CD4-positive, alpha-beta T cell treated with Interleukin-1 beta for 1 hour (primary cell): ENCODE measurements at regions not wholly inside any gene's neighbourhood (a gene's known extent, or its start where the extent isn't known, plus 50 kb on each side); places are given as distances from the start of the nearest gene placed in this dataset.
"Not testable (repeated sequence)": the region's sequence is repeated elsewhere in the genome, so short reads cannot be mapped to it uniquely, and the experiment has no call there.

ENCODE experiments used
- DNase-seq, 2 donors: peaks; one replicate each; pipeline ENCODE4 v3.0.0-alpha.2; 2020 to 2022

GRCh38 chr6:92495242-92495641, 924.1 kb downstream of the EPHA7 start:
- no peak for DNase-seq

GRCh38 chr6:92485487-92485886, 933.9 kb downstream of the EPHA7 start:
- DNase-seq = no peak

DNA sequence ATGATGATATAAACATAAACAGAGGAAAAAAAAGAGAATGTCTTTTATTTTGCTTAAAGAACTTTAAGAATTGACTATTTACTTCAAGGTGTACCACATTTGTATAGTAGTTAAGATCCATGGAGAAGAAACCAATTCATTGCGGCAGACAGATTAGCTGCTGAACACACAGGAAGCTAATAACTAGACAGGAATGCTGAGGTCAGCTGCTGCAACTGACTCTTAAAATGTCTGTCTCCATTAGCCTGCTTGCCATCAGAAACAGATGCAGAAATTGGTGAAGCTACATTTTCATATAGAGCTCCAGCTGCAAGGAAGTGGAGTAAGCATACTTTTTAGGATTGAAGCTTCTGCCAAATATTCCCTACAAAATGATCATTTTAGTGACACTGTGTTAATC, 939.5 kb downstream of the EPHA7 start:
- no peak for DNase-seq

GRCh38 chr6:92473056-92473455, 946.3 kb downstream of the EPHA7 start:
- no peak for DNase-seq

GRCh38 chr6:92469186-92469828, 950.1 kb downstream of the EPHA7 start:
- DNase-seq = no peak

GRCh38 chr6:92468066-92468465, 951.3 kb downstream of the EPHA7 start:
- no peak for DNase-seq

DNA sequence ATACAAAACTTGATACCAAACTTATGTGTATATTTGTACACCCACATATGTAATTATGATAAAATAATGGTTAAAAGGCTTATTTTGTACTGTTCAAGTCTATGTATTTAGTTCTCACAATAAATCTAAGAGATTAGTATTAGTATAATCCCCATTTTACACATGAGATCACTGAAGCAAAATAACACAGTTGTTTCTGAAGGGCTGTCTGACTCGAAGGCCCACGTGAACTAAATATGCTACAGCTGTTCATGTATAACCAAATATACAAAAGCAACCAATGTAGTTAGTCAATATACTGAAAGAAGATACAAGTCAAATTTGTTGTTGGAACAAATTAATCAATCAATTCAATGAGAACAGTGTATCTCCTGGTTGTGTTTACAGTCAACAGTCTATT, 959.2 kb downstream of the EPHA7 start:
- DNase-seq = no peak

- no peak for DNase-seq
Observed at GRCh38 chr6:92459606-92460005, 959.8 kb downstream of the EPHA7 start.

DNA sequence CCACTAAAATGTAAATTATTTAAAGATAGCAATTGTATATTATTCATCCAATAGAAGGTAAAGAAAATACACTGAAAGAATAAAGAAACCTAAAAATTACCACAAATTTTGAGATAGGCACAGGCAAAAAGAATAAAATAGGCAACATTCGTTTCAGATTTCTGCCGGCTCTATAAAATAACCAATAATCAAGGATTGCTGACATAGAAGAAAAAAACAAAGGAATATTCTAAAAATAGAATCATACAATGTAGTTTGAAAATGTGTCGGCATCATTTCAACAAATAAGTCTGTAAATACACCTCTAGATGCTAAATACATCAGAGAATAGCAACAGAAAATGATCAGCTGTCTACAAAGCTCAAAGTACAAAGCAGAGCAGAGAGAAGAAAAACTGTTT, 973.3 kb downstream of the EPHA7 start:
- no peak for DNase-seq

DNA sequence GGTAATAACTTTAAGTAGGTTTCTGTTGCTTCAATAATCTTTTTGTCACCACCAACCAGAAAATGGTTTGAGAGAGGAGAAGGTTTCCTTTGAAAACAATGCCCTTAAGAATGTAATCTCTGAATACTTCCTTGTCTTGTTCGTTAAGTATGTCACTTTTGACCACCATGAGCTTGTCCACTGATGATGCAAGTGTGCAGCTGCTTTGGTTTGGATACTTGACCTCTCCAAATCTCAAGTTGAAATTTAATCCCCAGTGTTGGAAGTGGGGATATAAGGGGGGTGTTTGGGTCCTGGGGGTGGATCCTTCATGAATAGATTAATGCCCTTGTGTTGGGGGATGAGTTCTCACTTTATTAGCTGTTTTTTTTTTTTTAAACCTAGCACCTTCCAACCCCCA, 985.4 kb downstream of the EPHA7 start:
- no peak for DNase-seq

GRCh38 chr6:92431502-92431901, 987.9 kb downstream of the EPHA7 start:
- DNase-seq = no peak

GRCh38 chr6:92428448-92428847, 990.9 kb downstream of the EPHA7 start:
- DNase-seq = no peak

GRCh38 chr6:92427453-92427852, 991.9 kb downstream of the EPHA7 start:
- no peak for DNase-seq

- DNase-seq = no peak
Observed at GRCh38 chr6:92415656-92416055, 1003.7 kb downstream of the EPHA7 start.

DNA sequence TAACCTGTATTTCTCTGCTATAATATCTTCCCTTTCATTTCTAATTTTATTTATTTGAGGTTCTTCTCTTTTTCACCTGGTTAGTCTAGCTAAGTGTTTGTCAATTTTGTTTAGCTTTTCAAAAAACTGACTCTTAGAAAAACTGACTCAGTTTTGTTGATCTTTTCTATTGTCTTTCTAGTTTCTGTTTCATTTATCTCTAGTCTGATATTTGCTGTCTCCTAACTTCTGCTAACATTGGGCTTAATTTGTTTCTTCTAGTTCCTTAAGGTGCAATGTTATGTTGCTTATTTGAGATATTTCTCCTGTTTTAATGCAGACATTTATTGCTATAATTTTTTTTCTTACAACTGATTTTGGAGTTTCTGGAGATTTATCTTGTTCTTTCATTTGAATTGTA, 1011.0 kb downstream of the EPHA7 start:
- DNase-seq = no peak

GRCh38 chr6:92404281-92404680, 1015.1 kb downstream of the EPHA7 start:
- DNase-seq = no peak

GRCh38 chr6:92399911-92400310, 1019.4 kb downstream of the EPHA7 start:
- no peak for DNase-seq

DNA sequence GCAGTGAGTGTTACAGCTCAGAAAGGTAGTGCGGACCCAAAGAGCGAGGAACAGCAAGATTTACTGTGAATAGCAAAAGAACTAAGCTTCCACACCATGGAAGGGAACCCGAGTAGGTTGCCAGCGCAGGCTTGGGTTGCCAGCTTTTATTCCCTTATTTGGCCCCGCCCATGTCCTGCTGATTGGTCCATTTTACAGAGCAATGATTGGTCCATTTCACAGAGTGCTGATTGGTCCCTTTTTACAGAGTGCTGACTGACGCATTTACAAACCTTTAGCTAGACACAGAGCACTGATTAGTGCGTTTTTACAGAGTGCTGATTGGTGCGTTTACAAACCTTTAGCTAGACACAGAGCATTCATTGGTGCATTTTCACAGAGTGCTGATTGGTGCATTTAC, 1030.7 kb downstream of the EPHA7 start:
- not testable (repeated sequence) for DNase-seq

GRCh38 chr6:92380803-92381601, 1038.4 kb downstream of the EPHA7 start:
- no peak for DNase-seq

- DNase-seq = no peak
Observed at GRCh38 chr6:92377137-92377536, 1042.2 kb downstream of the EPHA7 start.

GRCh38 chr6:92376691-92377090, 1042.7 kb downstream of the EPHA7 start:
- no peak for DNase-seq

- no peak for DNase-seq
Observed at GRCh38 chr6:92371211-92372208, 1047.8 kb downstream of the EPHA7 start.

GRCh38 chr6:92369309-92369708, 1050.0 kb downstream of the EPHA7 start:
- DNase-seq = no peak
